CD4-positive, CD25-positive, alpha-beta regulatory T cell (primary cell): ENCODE measurements at regions not wholly inside any gene's neighbourhood (a gene's known extent, or its start where the extent isn't known, plus 50 kb on each side); places are given as distances from the start of the nearest gene placed in this dataset.

Experiments
- ATAC-seq, 2 donors: fragments of 150-1000 bp; cut with Tn5 transposase; one replicate each; pipeline ENCODE4 v1.10.0; 2021; ENCODE audit warnings: low read depth in 2 of 2, moderate number of reproducible peaks in 2 of 2, moderate library complexity in 1 of 2
- DNase-seq, 3 donors: peaks; one replicate each; pipeline versions ENCODE4 v3.0.0 to v3.0.0-alpha.2; 2012 to 2022; ENCODE audit warnings: mixed read lengths in 1 of 3
- H3K27ac ChIP-seq: one replicate; pipeline ENCODE4 v1.7.0; 2013; ENCODE audit warnings: mild to moderate bottlenecking, low read length; ENCODE audit not compliant: insufficient read depth, poor library complexity, severe bottlenecking
- H3K27me3 ChIP-seq: one replicate; pipeline ENCODE4 v1.7.0; 2013; ENCODE audit warnings: low read length; ENCODE audit not compliant: control insufficient read depth, insufficient read depth
- H3K36me3 ChIP-seq: one replicate; pipeline ENCODE4 v1.7.0; 2013; ENCODE audit warnings: mild to moderate bottlenecking, low read length, moderate library complexity; ENCODE audit not compliant: control insufficient read depth, insufficient read depth
- H3K4me1 ChIP-seq: 2 replicates; pipeline ENCODE4 v1.7.0; 2013; ENCODE audit warnings: mild to moderate bottlenecking, low read length; ENCODE audit not compliant: insufficient read depth, control insufficient read depth, poor library complexity, severe bottlenecking
- H3K4me3 ChIP-seq: one replicate; pipeline ENCODE4 v1.7.0; 2013; ENCODE audit warnings: low read depth, mild to moderate bottlenecking, low read length, moderate library complexity
- H3K9me3 ChIP-seq, 2 experiments: 1 replicate in 1 of 2; 2 replicates in 1 of 2; pipeline ENCODE4 v1.7.0; 2013; ENCODE audit warnings: low read length in 2 of 2, mild to moderate bottlenecking in 1 of 2, moderate library complexity in 1 of 2; ENCODE audit not compliant: control insufficient read depth in 2 of 2
- H3K27ac Mint-ChIP-seq, 3 donors: one replicate each; pipeline ENCODE4 v1.8.0; 2020 to 2022; ENCODE audit warnings: mild to moderate bottlenecking in 3 of 3, mixed read lengths in 3 of 3, moderate library complexity in 2 of 3
- H3K27me3 Mint-ChIP-seq: one replicate; pipeline ENCODE4 v1.8.0; 2022; ENCODE audit warnings: mild to moderate bottlenecking, mixed read lengths
- H3K36me3 Mint-ChIP-seq: one replicate; pipeline ENCODE4 v1.8.0; 2020; ENCODE audit warnings: mixed read lengths
- H3K4me1 Mint-ChIP-seq, 4 donors: one replicate each; pipeline ENCODE4 v1.8.0; 2020 to 2022; ENCODE audit warnings: mixed read lengths in 4 of 4, mild to moderate bottlenecking in 1 of 4
- H3K4me3 Mint-ChIP-seq, 4 donors: one replicate each; pipeline ENCODE4 v1.8.0; 2020 to 2022; ENCODE audit warnings: mild to moderate bottlenecking in 4 of 4, mixed read lengths in 4 of 4, moderate library complexity in 3 of 4
- H3K9me3 Mint-ChIP-seq, 7 donors: one replicate each; pipeline ENCODE4 v1.8.0; 2020 to 2022; ENCODE audit warnings: mixed read lengths in 7 of 7, mild to moderate bottlenecking in 3 of 7, moderate library complexity in 2 of 7

DNA sequence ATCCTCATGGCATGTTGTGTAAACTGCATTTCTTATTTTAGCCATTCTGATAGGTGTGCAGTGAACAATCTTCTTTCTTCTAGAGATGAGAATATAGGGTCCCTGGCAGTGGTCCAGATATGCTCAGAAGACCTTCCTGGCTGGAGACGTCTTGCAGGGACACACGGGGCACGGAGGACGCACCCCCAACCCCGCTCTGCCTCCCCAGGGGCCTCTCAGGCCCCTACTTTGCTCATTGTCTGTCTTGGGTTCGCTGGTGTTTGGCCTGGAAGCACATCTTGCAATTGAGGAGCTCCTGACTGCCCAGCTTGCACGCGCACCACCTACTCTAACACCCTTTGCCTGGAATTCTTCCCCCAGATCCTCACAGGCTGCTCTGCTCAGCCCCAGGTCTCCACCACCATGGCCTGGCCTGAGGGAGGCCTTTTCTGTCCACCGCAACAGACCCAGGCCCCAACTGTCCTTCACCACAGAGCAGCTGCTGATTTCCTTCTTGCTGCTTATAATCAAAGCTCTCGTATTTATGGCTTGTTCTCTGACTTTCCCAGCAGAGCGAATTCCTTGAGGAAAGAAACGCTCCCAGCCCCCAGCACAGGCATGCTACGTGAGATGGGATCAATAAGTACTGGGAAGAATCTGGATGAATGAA is 295.9 kb upstream of the HDAC4 start:
- ATAC-seq (no peak), DNase-seq (no peak)
- H3K4me3 Mint-ChIP-seq = no peak overlapping the region
- Histone ChIP-seq H3K9me3 (no peaks in the 10 kb centered on the region), H3K36me3 (no peaks in the 10 kb centered on the region), H3K27me3 (no peaks in the 10 kb centered on the region), H3K27ac (no peak overlapping the region), H3K4me1 (no peaks in the 10 kb centered on the region), H3K4me3 (no peak overlapping the region)
- H3K4me1 Mint-ChIP-seq = no peaks in the 10 kb centered on the region
- H3K36me3 Mint-ChIP-seq = no peaks in the 10 kb centered on the region
- no peaks in the 10 kb centered on the region for H3K9me3 Mint-ChIP-seq
- no peaks in the 10 kb centered on the region for H3K27me3 Mint-ChIP-seq
- no peak overlapping the region for H3K27ac Mint-ChIP-seq

DNA sequence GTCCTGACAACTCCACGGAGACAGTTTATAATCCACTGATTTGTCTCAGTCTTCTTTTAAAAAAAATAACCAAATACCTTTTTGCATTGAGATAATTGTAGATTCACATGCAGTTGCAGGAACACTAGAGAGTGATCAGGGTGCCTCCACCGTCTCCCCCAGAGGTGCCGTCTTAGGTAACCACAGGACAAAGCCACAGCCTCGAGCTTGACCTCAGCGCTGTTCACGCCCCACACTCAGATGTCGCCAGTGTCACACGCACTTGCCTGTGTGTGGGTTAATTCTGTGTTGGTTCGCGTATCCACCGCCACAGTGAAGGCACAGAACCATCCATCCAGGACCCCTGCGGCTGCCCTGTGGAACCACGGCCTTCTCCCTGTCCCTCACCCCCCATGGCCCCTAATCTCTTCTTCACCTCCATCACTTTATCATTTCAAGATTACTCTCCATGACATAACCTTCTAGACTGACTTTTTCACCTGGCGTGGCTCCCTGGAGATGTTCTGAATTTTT is 295.0 kb upstream of the HDAC4 start:
- no peak overlapping the region for H3K4me3 Mint-ChIP-seq
- no peak overlapping the region for H3K4me3 ChIP-seq
- no peaks in the 10 kb centered on the region for H3K36me3 Mint-ChIP-seq

GRCh38 chr2:239695106-239695727 is 294.4 kb upstream of the HDAC4 start:
- H3K27me3 ChIP-seq = no peaks in the 10 kb centered on the region
- Mint-ChIP-seq H3K4me3 (no peak overlapping the region), H3K36me3 (no peaks in the 10 kb centered on the region), H3K4me1 (no peaks in the 10 kb centered on the region), H3K27me3 (no peaks in the 10 kb centered on the region), H3K27ac (no peak overlapping the region), H3K9me3 (no peaks in the 10 kb centered on the region)
- no peaks in the 10 kb centered on the region for H3K9me3 ChIP-seq
- no peaks in the 10 kb centered on the region for H3K4me1 ChIP-seq
- DNase-seq (no peak), ATAC-seq (no peak)
- H3K36me3 ChIP-seq = no peaks in the 10 kb centered on the region
- no peak overlapping the region for H3K4me3 ChIP-seq
- no peak overlapping the region for H3K27ac ChIP-seq

More for the DNA sequence above, 295.0 kb upstream of the HDAC4 start:
- H3K4me1 ChIP-seq = no peaks in the 10 kb centered on the region
- H3K9me3 Mint-ChIP-seq = no peaks in the 10 kb centered on the region
- H3K27me3 Mint-ChIP-seq = no peaks in the 10 kb centered on the region
- ATAC-seq (no peak), DNase-seq (no peak)
- no peaks in the 10 kb centered on the region for H3K9me3 ChIP-seq
- no peak overlapping the region for H3K27ac ChIP-seq
- no peaks in the 10 kb centered on the region for H3K4me1 Mint-ChIP-seq
- H3K27me3 ChIP-seq = no peaks in the 10 kb centered on the region
- H3K36me3 ChIP-seq = no peaks in the 10 kb centered on the region
- no peak overlapping the region for H3K27ac Mint-ChIP-seq

DNA sequence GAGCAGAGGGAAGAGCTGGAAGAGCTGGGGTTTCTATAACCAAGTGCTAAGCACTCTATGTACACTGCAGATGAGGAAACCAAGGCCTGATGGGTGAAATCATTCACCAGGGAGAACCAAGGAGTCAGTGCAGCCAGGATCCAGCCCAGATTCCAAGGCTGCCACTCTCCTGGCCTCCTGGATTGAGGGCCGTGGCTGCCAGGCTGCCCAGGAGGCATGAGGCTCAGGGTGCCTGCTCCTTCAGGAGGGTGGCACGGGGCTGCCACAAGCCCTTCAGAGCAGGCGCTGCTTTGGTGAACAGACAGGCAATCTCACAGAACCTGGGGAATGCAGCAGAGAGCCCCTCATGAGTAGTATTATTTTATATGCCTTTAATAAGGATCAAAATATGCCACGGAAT is 293.7 kb upstream of the HDAC4 start:
- no peak overlapping the region for H3K4me3 ChIP-seq

DNA sequence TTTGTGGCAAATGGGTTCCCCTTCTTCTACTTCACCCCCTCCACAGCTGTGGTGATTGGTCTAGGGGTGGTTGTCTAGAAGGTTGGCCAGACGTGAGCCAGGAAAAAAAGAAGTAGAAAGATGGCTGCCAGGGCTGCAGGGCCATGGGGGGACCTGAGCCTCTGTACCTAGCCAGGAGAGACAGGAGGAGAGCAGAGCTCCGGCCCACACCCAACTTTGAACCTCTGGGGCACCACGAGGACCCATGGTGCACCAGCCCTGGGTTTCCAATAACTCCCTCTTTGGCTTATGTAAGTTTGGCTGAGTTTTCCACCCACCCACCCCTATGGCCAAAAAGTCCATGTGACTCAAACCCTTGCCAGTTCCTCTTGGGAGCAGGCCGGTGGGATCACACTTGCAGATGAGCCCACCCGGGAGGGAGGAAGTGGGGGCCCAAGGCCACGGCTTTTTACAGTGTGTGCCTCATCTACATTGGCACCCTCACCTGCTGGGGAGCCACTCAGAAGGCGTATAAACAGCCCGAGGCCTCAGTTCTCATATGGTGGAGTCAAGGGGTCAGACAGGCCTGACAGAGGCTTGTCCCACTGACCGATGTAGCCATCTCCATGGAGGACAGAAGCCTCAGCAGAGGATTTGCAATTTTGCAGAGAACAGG is 293.1 kb upstream of the HDAC4 start:
- Mint-ChIP-seq H3K36me3 (no peaks in the 10 kb centered on the region), H3K27me3 (peaks cover 4% of the 10 kb centered on the region), H3K4me3 (no peak overlapping the region), H3K4me1 (no peaks in the 10 kb centered on the region), H3K27ac (peak overlapping the region in 1 of 3 donors; percentile 27), H3K9me3 (no peaks in the 10 kb centered on the region)
- H3K36me3 ChIP-seq = no peaks in the 10 kb centered on the region
- no peaks in the 10 kb centered on the region for H3K4me1 ChIP-seq
- no peak for ATAC-seq
- no peak overlapping the region for H3K27ac ChIP-seq
- no peaks in the 10 kb centered on the region for H3K9me3 ChIP-seq
- H3K4me3 ChIP-seq = no peak overlapping the region
- no peaks in the 10 kb centered on the region for H3K27me3 ChIP-seq
- DNase-seq = no peak

More for the DNA sequence above, 293.7 kb upstream of the HDAC4 start:
- no peaks in the 10 kb centered on the region for H3K9me3 Mint-ChIP-seq
- H3K27ac Mint-ChIP-seq = no peak overlapping the region
- no peaks in the 10 kb centered on the region for H3K9me3 ChIP-seq
- no peaks in the 10 kb centered on the region for H3K36me3 Mint-ChIP-seq
- H3K4me3 Mint-ChIP-seq = no peak overlapping the region
- H3K4me1 Mint-ChIP-seq = no peaks in the 10 kb centered on the region
- H3K27me3 ChIP-seq = no peaks in the 10 kb centered on the region
- no peak overlapping the region for H3K27ac ChIP-seq
- no peak for ATAC-seq
- no peaks in the 10 kb centered on the region for H3K4me1 ChIP-seq
- H3K36me3 ChIP-seq = no peaks in the 10 kb centered on the region
- no peak for DNase-seq
- H3K27me3 Mint-ChIP-seq = no peaks in the 10 kb centered on the region

- H3K4me1 Mint-ChIP-seq = no peaks in the 10 kb centered on the region
- DNase-seq = no peak
- H3K36me3 ChIP-seq = no peaks in the 10 kb centered on the region
These were observed 292.5 kb upstream of the HDAC4 start for GRCh38 chr2:239693330-239693729.

GRCh38 chr2:239692919-239693318 is 292.1 kb upstream of the HDAC4 start:
- no peak for DNase-seq
- Histone ChIP-seq H3K27ac (no peak overlapping the region), H3K4me3 (no peak overlapping the region), H3K9me3 (no peaks in the 10 kb centered on the region), H3K36me3 (no peaks in the 10 kb centered on the region), H3K27me3 (no peaks in the 10 kb centered on the region), H3K4me1 (no peaks in the 10 kb centered on the region)
- Mint-ChIP-seq H3K4me3 (no peak overlapping the region), H3K4me1 (no peaks in the 10 kb centered on the region), H3K27me3 (peaks cover 4% of the 10 kb centered on the region), H3K9me3 (no peaks in the 10 kb centered on the region), H3K36me3 (no peaks in the 10 kb centered on the region), H3K27ac (no peak overlapping the region)
- ATAC-seq = no peak

More at GRCh38 chr2:239693330-239693729, 292.5 kb upstream of the HDAC4 start:
- Mint-ChIP-seq H3K4me3 (no peak overlapping the region), H3K9me3 (no peaks in the 10 kb centered on the region), H3K27ac (peak overlapping the region in 1 of 3 donors; percentile 27), H3K27me3 (peaks cover 4% of the 10 kb centered on the region), H3K36me3 (no peaks in the 10 kb centered on the region)
- no peak for ATAC-seq
- Histone ChIP-seq H3K9me3 (no peaks in the 10 kb centered on the region), H3K4me1 (no peaks in the 10 kb centered on the region), H3K4me3 (no peak overlapping the region), H3K27ac (no peak overlapping the region), H3K27me3 (no peaks in the 10 kb centered on the region)
